HCT116 (cell line): ENCODE measurements at regions not wholly inside any gene's neighbourhood (a gene's known extent, or its start where the extent isn't known, plus 50 kb on each side); places are given as distances from the start of the nearest gene placed in this dataset.
A peak's percentile ranks its signal among the peaks of the same experiment; 100 is the strongest.

ENCODE experiments used
- ATAC-seq: fragments of 200-7000 bp; cut with Tn5 transposase; 2 replicates; pipeline ENCODE4 v1.9.1; 2020; ENCODE audit warnings: mild to moderate bottlenecking, moderate library complexity
- BruUV-seq: library from RNA; stranded (reverse); fragments of 400-500 nt; replicated peaks from 2 replicates; lab custom pipeline; 2021; lab: Mats Ljungman, UMichigan
- CTCF ChIA-PET: fragments of 300-600 bp; sonication (Branson Sonifier 250); formaldehyde crosslinking; loops from one replicate; lab custom pipeline; 2021; ENCODE audit warnings: antibody characterized with exemption; lab: Charles Lee
- POLR2A ChIA-PET: fragments of 300-600, 350-600 bp; sonication (Branson Sonifier 250); formaldehyde crosslinking; loops from one replicate; lab custom pipeline; 2021; ENCODE audit warnings: antibody characterized with exemption; lab: Charles Lee
- RAD21 ChIA-PET, 2 experiments: fragments of 300-600 bp; sonication (Branson Sonifier 250); formaldehyde crosslinking; loops; one replicate each; lab custom pipeline; 2023; ENCODE audit warnings: low total read pairs in 2 of 2; ENCODE audit not compliant: uncharacterized antibody in 2 of 2, unreplicated experiment in 2 of 2, low non-redundant PET in 1 of 2; lab: Charles Lee
- DNase-seq: peaks from one replicate; pipeline ENCODE4 v3.0.0-alpha.2; 2010; ENCODE audit warnings: low read depth, low spot score
- H2AFZ ChIP-seq: fragments of 200-600 bp; shearing (Covaris generic), sonication (generic); 2 replicates; pipeline ENCODE4 v1.6.1; 2017; ENCODE audit warnings: low read depth, mixed run types, mixed read lengths, antibody characterized with exemption, low read length; ENCODE audit not compliant: poor library complexity, severe bottlenecking
- H3K27ac ChIP-seq: 2 replicates; pipeline ENCODE4 v1.5.1; 2012; ENCODE audit warnings: low read depth, low read length
- H3K27me3 ChIP-seq: fragments of 200-600 bp; sonication (generic); 2 replicates; pipeline ENCODE4 v1.6.1; 2016; ENCODE audit warnings: mixed run types, low read length, mixed read lengths; ENCODE audit not compliant: insufficient read depth
- H3K36me3 ChIP-seq, 2 experiments: fragments of 200-500 bp in 1 of 2; fragments of 200-600 bp in 1 of 2; sonication (Bioruptor generic) in 1 of 2; sonication (generic) in 1 of 2; 2 replicates each; pipeline versions ENCODE4 v1.5.1 to v1.6.1; 2014 to 2016; ENCODE audit warnings: low read length in 2 of 2, inconsistent platforms in 1 of 2, mixed read lengths in 1 of 2, mixed run types in 1 of 2; ENCODE audit not compliant: insufficient read depth in 2 of 2, control insufficient read depth in 1 of 2
- H3K4me1 ChIP-seq, 2 experiments: fragments of 200-600 bp in 1 of 2; sonication (generic) in 1 of 2; 2 replicates each; pipeline versions ENCODE4 v1.5.1 to v1.6.1; 2012 to 2017; ENCODE audit warnings: low read length in 2 of 2, inconsistent platforms in 1 of 2, mild to moderate bottlenecking in 1 of 2, mixed read lengths in 1 of 2, mixed run types in 1 of 2, moderate library complexity in 1 of 2; ENCODE audit not compliant: insufficient read depth in 2 of 2, control insufficient read depth in 1 of 2
- H3K4me2 ChIP-seq: fragments of 200-600 bp; sonication (generic); 2 replicates; pipeline ENCODE4 v1.6.1; 2017; ENCODE audit warnings: mixed run types, low read length, mixed read lengths
- H3K4me3 ChIP-seq, 2 experiments: fragments of 200-600 bp in 1 of 2; sonication (generic) in 1 of 2; replicated peaks in 1 of 2; 2 replicates each; pipeline ENCODE4 v1.5.1; 2011 to 2016; ENCODE audit warnings: low read length in 2 of 2, control low read depth in 1 of 2, low read depth in 1 of 2, mild to moderate bottlenecking in 1 of 2, mixed read lengths in 1 of 2, mixed run types in 1 of 2
- H3K79me2 ChIP-seq: fragments of 200-600 bp; sonication (generic); 2 replicates; pipeline ENCODE4 v1.6.1; 2017; ENCODE audit warnings: mild to moderate bottlenecking, mixed run types, low read length, moderate library complexity, mixed read lengths; ENCODE audit not compliant: insufficient read depth
- H3K9ac ChIP-seq: fragments of 200-600 bp; sonication (generic); 2 replicates; pipeline ENCODE4 v1.6.1; 2016; ENCODE audit warnings: low read length, mixed read lengths
- H3K9me2 ChIP-seq: fragments of 200-600 bp; sonication (generic), shearing (Covaris generic); 2 replicates; pipeline ENCODE4 v1.6.1; 2017; ENCODE audit warnings: mixed run types, mild to moderate bottlenecking, moderate library complexity; ENCODE audit not compliant: insufficient read depth
- H3K9me3 ChIP-seq, 2 experiments: fragments of 200-500 bp in 1 of 2; fragments of 200-600 bp in 1 of 2; sonication (Bioruptor generic) in 1 of 2; sonication (generic) in 1 of 2; 2 replicates each; pipeline ENCODE4 v1.6.1; 2014 to 2017; ENCODE audit warnings: low read length in 2 of 2, mixed read lengths in 2 of 2, inconsistent platforms in 1 of 2, low read depth in 1 of 2, mild to moderate bottlenecking in 1 of 2, mixed run types in 1 of 2, moderate library complexity in 1 of 2; ENCODE audit not compliant: control insufficient read depth in 1 of 2, insufficient read depth in 1 of 2
- H4K20me1 ChIP-seq: fragments of 200-600 bp; sonication (generic), shearing (Covaris generic); 2 replicates; pipeline ENCODE4 v1.6.1; 2017; ENCODE audit warnings: mixed run types, mild to moderate bottlenecking, moderate library complexity; ENCODE audit not compliant: insufficient read depth
- CEBPB ChIP-seq: IDR thresholded peaks from 2 replicates; pipeline ENCODE4 v1.6.1; 2012; ENCODE audit warnings: low read depth
- CTCF ChIP-seq, 3 experiments: fragments of 200-600 bp in 1 of 3; sonication (generic) in 1 of 3; IDR thresholded peaks in 2 of 3; conservative IDR thresholded peaks in 1 of 3; 2 replicates each; pipeline ENCODE4 v1.5.1; 2012 to 2017; ENCODE audit warnings: low read depth in 2 of 3, low read length in 2 of 3, antibody characterized with exemption in 1 of 3, borderline replicate concordance in 1 of 3, control low read depth in 1 of 3, mild to moderate bottlenecking in 1 of 3, mixed read lengths in 1 of 3, mixed run types in 1 of 3, moderate library complexity in 1 of 3; ENCODE audit not compliant: insufficient read depth in 1 of 3
- MAX ChIP-seq: IDR thresholded peaks from 2 replicates; pipeline ENCODE4 v1.6.1; 2012
- RAD21 ChIP-seq: IDR thresholded peaks from 2 replicates; pipeline ENCODE4 v1.6.1; 2012; ENCODE audit warnings: low read depth, mild to moderate bottlenecking
- ZBTB33 ChIP-seq: IDR thresholded peaks from 2 replicates; pipeline ENCODE4 v1.6.1; 2011; ENCODE audit warnings: mild to moderate bottlenecking, low read length, moderate library complexity; ENCODE audit not compliant: insufficient replicate concordance; ENCODE audit errors: extremely low read depth
- intact Hi-C: fragments of 100-400 bp; cut with micrococcal nuclease; formaldehyde crosslinking; loops from 2 replicates; pipeline ENCODE4 v1.10.0; 2022

DNA sequence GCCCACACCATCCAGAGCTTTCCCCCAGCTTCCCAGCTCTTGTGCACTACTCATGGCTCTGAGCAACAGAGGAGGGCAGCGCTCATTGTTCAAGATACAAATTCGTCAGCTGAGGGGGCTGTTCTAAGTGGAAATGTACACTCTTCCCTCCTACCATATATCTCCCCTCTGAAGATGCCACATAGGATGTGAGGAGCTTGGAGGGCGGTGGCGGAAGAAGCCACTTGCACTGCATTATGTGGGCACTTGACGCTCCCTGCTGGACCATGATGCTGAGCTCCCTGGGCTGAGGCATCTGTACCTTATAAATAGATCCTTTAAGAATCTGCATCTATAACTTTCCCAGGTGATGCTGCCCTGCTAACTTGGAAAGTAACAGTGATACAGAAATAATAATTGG, 477.6 kb upstream of the DEPDC1 start:
- intact Hi-C loops, result no loop called here
- H3K27ac ChIP-seq, result no peak overlapping the region
- no peaks in the 10 kb centered on the region for H3K79me2 ChIP-seq
- H3K4me2 ChIP-seq, result no peak overlapping the region
- no TSS peak for BruUV-seq
- ATAC-seq, result no peak
- POLR2A ChIA-PET, result no interaction called here
- DNase-seq, result no peak
- H3K27me3 ChIP-seq, result 0 out of 2 replicates have a peak, but pooled peaks cover 5% of the 10 kb centered on the region
- no peaks in the 10 kb centered on the region for H3K4me1 ChIP-seq
- H3K36me3 ChIP-seq, result no peaks in the 10 kb centered on the region
- CTCF ChIA-PET, result no interaction called here
- H3K4me3 ChIP-seq, result no peak overlapping the region
- no peak overlapping the region for H2AFZ ChIP-seq
- no peaks in the 10 kb centered on the region for H3K9me2 ChIP-seq
- H4K20me1 ChIP-seq, result no peaks in the 10 kb centered on the region
- H3K9me3 ChIP-seq, result no peaks in the 10 kb centered on the region
- RAD21 ChIA-PET, result no interaction called here
- 0 out of 6 replicates have a peak, but pooled peaks of 1 of the 3 experiments have one; percentile 7 for TF ChIP-seq CTCF (IDR thresholded peaks at IDR 0.05 in 2 of 3, conservative IDR thresholded peaks at IDR 0.05 in 1 of 3; ENCODE audit: borderline replicate concordance in 1 of 3, insufficient read depth in 1 of 3, low read depth in 2 of 3, low read length in 2 of 3)
- TF ChIP-seq RAD21, result peak; percentile 19; the same call in 1 of the 2 replicates
- TF ChIP-seq CEBPB, result no peak
- no peak for TF ChIP-seq MAX
- no peak for TF ChIP-seq ZBTB33
- H3K9ac ChIP-seq, result no peak overlapping the region
